HFFc6 (cell line): ENCODE measurements at regions not wholly inside any gene's neighbourhood (a gene's known extent, or its start where the extent isn't known, plus 50 kb on each side); places are given as distances from the start of the nearest gene placed in this dataset.
A peak's percentile ranks its signal among the peaks of the same experiment; 100 is the strongest.
"Not testable (repeated sequence)": the region's sequence is repeated elsewhere in the genome, so short reads cannot be mapped to it uniquely, and the experiment has no call there.

Source experiments
- DNase-seq: peaks from one replicate; pipeline ENCODE4 v3.0.0-alpha.2; 2018
- H3K27ac Mint-ChIP-seq: 2 replicates; pipeline ENCODE4 v1.8.0; 2020; ENCODE audit warnings: mild to moderate bottlenecking, mixed read lengths
- H3K27me3 Mint-ChIP-seq: 2 replicates; pipeline ENCODE4 v1.8.0; 2021; ENCODE audit warnings: mild to moderate bottlenecking, moderate library complexity, mixed read lengths; ENCODE audit not compliant: insufficient read depth
- H3K36me3 Mint-ChIP-seq: 2 replicates; pipeline ENCODE4 v1.8.0; 2021; ENCODE audit warnings: low read depth, mixed read lengths
- H3K4me1 Mint-ChIP-seq: 2 replicates; pipeline ENCODE4 v1.8.0; 2020; ENCODE audit warnings: low read depth, mixed read lengths
- H3K4me3 Mint-ChIP-seq: 2 replicates; pipeline ENCODE4 v1.8.0; 2020; ENCODE audit warnings: mild to moderate bottlenecking, moderate library complexity, mixed read lengths
- H3K9me3 Mint-ChIP-seq: 2 replicates; pipeline ENCODE4 v1.8.0; 2020; ENCODE audit warnings: mild to moderate bottlenecking, mixed read lengths
- CTCF ChIP-seq: fragments of 200-600 bp; sonication (generic); IDR thresholded peaks from 2 replicates; pipeline ENCODE4 v1.5.0; 2021; ENCODE audit warnings: antibody characterized with exemption, mild to moderate bottlenecking

- Mint-ChIP-seq H3K9me3 (no peaks in the 10 kb centered on the region), H3K36me3 (no peaks in the 10 kb centered on the region), H3K4me1 (peaks cover 37% of the 10 kb centered on the region), H3K27ac (no peak overlapping the region), H3K27me3 (no peaks in the 10 kb centered on the region), H3K4me3 (no peak overlapping the region)
- no peak for TF ChIP-seq CTCF
- no peak for DNase-seq
Measured at GRCh38 chr3:101120039-101120438, 126.8 kb upstream of the ABI3BP start.

DNA sequence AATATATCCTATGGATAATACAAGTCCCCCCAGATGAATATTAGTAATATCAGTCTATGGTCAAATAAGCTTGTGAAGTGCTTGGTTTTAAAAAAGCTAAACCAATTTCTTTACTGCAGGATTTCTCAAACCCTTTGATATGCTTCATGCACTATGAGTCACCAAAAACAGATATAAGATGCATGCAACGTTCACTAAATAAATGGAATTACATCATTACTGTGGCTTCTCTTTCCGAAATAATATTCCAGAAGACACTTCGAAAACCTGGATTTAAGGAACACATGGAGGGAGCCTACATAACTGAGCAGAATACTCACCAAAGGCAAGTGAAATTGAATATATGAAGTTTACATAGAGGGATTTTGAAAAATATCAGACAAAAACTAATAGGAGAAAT lies 126.3 kb upstream of the ABI3BP start:
- H3K4me1 Mint-ChIP-seq: peaks cover 32% of the 10 kb centered on the region
- H3K36me3 Mint-ChIP-seq: no peaks in the 10 kb centered on the region
- TF ChIP-seq CTCF: no peak
- H3K27ac Mint-ChIP-seq: peak overlapping the region; percentile 9; the same call in 1 of the 2 replicates
- no peak overlapping the region for H3K4me3 Mint-ChIP-seq
- no peaks in the 10 kb centered on the region for H3K9me3 Mint-ChIP-seq
- DNase-seq: peak; percentile 43
- H3K27me3 Mint-ChIP-seq: no peaks in the 10 kb centered on the region

GRCh38 chr3:101117980-101118379 lies 124.8 kb upstream of the ABI3BP start:
- Mint-ChIP-seq H3K27ac (no peak overlapping the region), H3K4me1 (peaks cover 20% of the 10 kb centered on the region), H3K4me3 (no peak overlapping the region), H3K27me3 (no peaks in the 10 kb centered on the region), H3K36me3 (no peaks in the 10 kb centered on the region), H3K9me3 (no peaks in the 10 kb centered on the region)
- TF ChIP-seq CTCF: no peak
- DNase-seq: no peak

- peaks cover 16% of the 10 kb centered on the region for H3K4me1 Mint-ChIP-seq
- DNase-seq: no peak
- no peaks in the 10 kb centered on the region for H3K9me3 Mint-ChIP-seq
- H3K4me3 Mint-ChIP-seq: no peak overlapping the region
- no peaks in the 10 kb centered on the region for H3K27me3 Mint-ChIP-seq
- TF ChIP-seq CTCF: no peak
- no peaks in the 10 kb centered on the region for H3K36me3 Mint-ChIP-seq
- H3K27ac Mint-ChIP-seq: no peak overlapping the region
Measured at GRCh38 chr3:101117465-101117864, 124.2 kb upstream of the ABI3BP start.

- H3K4me3 Mint-ChIP-seq, DNase-seq, H3K4me1 Mint-ChIP-seq, H3K27me3 Mint-ChIP-seq, H3K27ac Mint-ChIP-seq: not testable (repeated sequence)
- peaks cover 13% of the 10 kb centered on the region for H3K9me3 Mint-ChIP-seq
- H3K36me3 Mint-ChIP-seq: peaks cover 19% of the 10 kb centered on the region; the same call in 1 of the 2 replicates
Measured at GRCh38 chr3:101110295-101110694, 117.1 kb upstream of the ABI3BP start.

DNA sequence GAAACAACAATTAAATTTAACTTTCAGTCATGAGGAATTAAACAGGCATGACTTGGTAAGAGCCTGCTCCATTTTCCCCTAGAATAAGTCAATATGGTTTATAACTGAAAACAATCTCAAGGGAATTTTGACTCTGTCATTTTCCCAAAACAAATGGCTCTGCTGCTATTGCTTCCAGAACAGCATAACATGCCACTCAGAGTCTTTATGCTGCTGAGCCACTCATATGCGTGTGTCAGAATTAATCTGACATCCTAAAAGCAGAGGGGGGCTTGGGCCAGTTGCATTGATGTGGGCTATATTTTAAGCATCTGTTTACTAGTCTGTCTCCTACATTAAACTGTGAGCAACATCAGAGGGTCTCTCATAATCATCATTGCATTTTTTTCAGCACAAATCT lies 111.1 kb upstream of the ABI3BP start:
- peaks cover 14% of the 10 kb centered on the region; the same call in 1 of the 2 replicates for H3K36me3 Mint-ChIP-seq
- DNase-seq: no peak
- peaks cover 9% of the 10 kb centered on the region; the same call in 1 of the 2 replicates for H3K4me1 Mint-ChIP-seq
- H3K27ac Mint-ChIP-seq: no peak overlapping the region
- H3K9me3 Mint-ChIP-seq: peaks cover 6% of the 10 kb centered on the region
- H3K4me3 Mint-ChIP-seq: no peak overlapping the region
- no peaks in the 10 kb centered on the region for H3K27me3 Mint-ChIP-seq
- TF ChIP-seq CTCF: no peak
